HEK293 (cell line): ENCODE measurements at regions not wholly inside any gene's neighbourhood (a gene's known extent, or its start where the extent isn't known, plus 50 kb on each side); places are given as distances from the start of the nearest gene placed in this dataset.

Experiments used
- CTCF ChIP-seq: fragments of 450-650 bp; formaldehyde crosslinking; IDR thresholded peaks from 2 replicates; pipeline ENCODE4 v1.5.1; 2016; ENCODE audit warnings: missing biosample characterization, missing genetic modification characterization
- TCF7L2 ChIP-seq: IDR thresholded peaks from 2 replicates; pipeline ENCODE4 v1.6.1; 2011; ENCODE audit warnings: low read depth, mild to moderate bottlenecking, inconsistent platforms, low read length, moderate library complexity, borderline replicate concordance

GRCh38 chr15:62462268-62462667 is 297.2 kb upstream of the C2CD4B start:
- TF ChIP-seq TCF7L2: no peak
- no peak for TF ChIP-seq CTCF
